Activated naive CD4-positive, alpha-beta T cell treated with anti-CD3 and anti-CD28 coated beads, Interleukin-2, amount 10 ng/mL, durations not matched to agents 7 days and 5 days (primary cell): ENCODE measurements at regions not wholly inside any gene's neighbourhood (a gene's known extent, or its start where the extent isn't known, plus 50 kb on each side); places are given as distances from the start of the nearest gene placed in this dataset.

Experiments used
- CTCF ChIA-PET: fragments of 350-600 bp; sonication (Branson Sonifier 250); formaldehyde crosslinking; loops from one replicate; lab custom pipeline; 2021; ENCODE audit warnings: antibody characterized with exemption; lab: Charles Lee
- DNase-seq: peaks from one replicate; pipeline ENCODE4 v3.0.0-alpha.2; 2020
- H3K27ac Mint-ChIP-seq: one replicate; pipeline ENCODE4 v1.8.0; 2021; ENCODE audit warnings: mild to moderate bottlenecking, moderate library complexity, mixed read lengths
- H3K27me3 Mint-ChIP-seq: one replicate; pipeline ENCODE4 v1.8.0; 2021; ENCODE audit warnings: mild to moderate bottlenecking, mixed read lengths
- H3K36me3 Mint-ChIP-seq: one replicate; pipeline ENCODE4 v1.8.0; 2021; ENCODE audit warnings: mixed read lengths
- H3K4me1 Mint-ChIP-seq: one replicate; pipeline ENCODE4 v1.8.0; 2021; ENCODE audit warnings: mixed read lengths
- H3K4me3 Mint-ChIP-seq: one replicate; pipeline ENCODE4 v1.8.0; 2021; ENCODE audit warnings: mild to moderate bottlenecking, moderate library complexity, mixed read lengths
- H3K9me3 Mint-ChIP-seq: one replicate; pipeline ENCODE4 v1.8.0; 2021; ENCODE audit warnings: mixed read lengths

GRCh38 chr18:53689886-53690285 is 534.6 kb downstream of the MBD2 start:
- CTCF ChIA-PET: no interaction called here
- Mint-ChIP-seq H3K27ac (no peak overlapping the region), H3K9me3 (peaks cover 4% of the 10 kb centered on the region), H3K4me3 (no peak overlapping the region), H3K27me3 (no peaks in the 10 kb centered on the region), H3K4me1 (no peaks in the 10 kb centered on the region), H3K36me3 (no peaks in the 10 kb centered on the region)
- no peak for DNase-seq

- no peaks in the 10 kb centered on the region for H3K4me1 Mint-ChIP-seq
- CTCF ChIA-PET: no interaction called here
- no peaks in the 10 kb centered on the region for H3K36me3 Mint-ChIP-seq
These were observed 537.5 kb downstream of the MBD2 start for GRCh38 chr18:53686965-53687364.

GRCh38 chr18:53682796-53683195 is 541.7 kb downstream of the MBD2 start:
- H3K4me1 Mint-ChIP-seq: no peaks in the 10 kb centered on the region
- H3K36me3 Mint-ChIP-seq: no peaks in the 10 kb centered on the region
- CTCF ChIA-PET: interaction anchor here (0.7 kb wide), 1 partner anchor 292 kb away, joined by 3 read pairs; no protein-coding TSS in a partner anchor
- no peak overlapping the region for H3K27ac Mint-ChIP-seq
- peaks cover 2% of the 10 kb centered on the region for H3K9me3 Mint-ChIP-seq
- DNase-seq: no peak
- no peaks in the 10 kb centered on the region for H3K27me3 Mint-ChIP-seq
- no peak overlapping the region for H3K4me3 Mint-ChIP-seq

More at GRCh38 chr18:53686965-53687364, 537.5 kb downstream of the MBD2 start:
- Mint-ChIP-seq H3K4me3 (no peak overlapping the region), H3K9me3 (peaks cover 4% of the 10 kb centered on the region), H3K27me3 (no peaks in the 10 kb centered on the region), H3K27ac (no peak overlapping the region)
- DNase-seq: no peak

- Mint-ChIP-seq H3K9me3 (no peaks in the 10 kb centered on the region), H3K36me3 (no peaks in the 10 kb centered on the region), H3K27ac (no peak overlapping the region), H3K4me3 (no peak overlapping the region), H3K4me1 (no peaks in the 10 kb centered on the region), H3K27me3 (no peaks in the 10 kb centered on the region)
- CTCF ChIA-PET: no interaction called here
- no peak for DNase-seq
These were observed 547.0 kb downstream of the MBD2 start for GRCh38 chr18:53677480-53677879.

GRCh38 chr18:53665701-53666100 is 558.8 kb downstream of the MBD2 start:
- Mint-ChIP-seq H3K4me1 (no peaks in the 10 kb centered on the region), H3K36me3 (no peaks in the 10 kb centered on the region), H3K4me3 (no peak overlapping the region), H3K27me3 (no peaks in the 10 kb centered on the region), H3K27ac (no peak overlapping the region), H3K9me3 (peaks cover 13% of the 10 kb centered on the region)
- CTCF ChIA-PET: no interaction called here
- DNase-seq: no peak

- Mint-ChIP-seq H3K36me3 (no peaks in the 10 kb centered on the region), H3K27me3 (no peaks in the 10 kb centered on the region), H3K4me1 (no peaks in the 10 kb centered on the region), H3K27ac (no peak overlapping the region), H3K9me3 (peaks cover 14% of the 10 kb centered on the region), H3K4me3 (no peak overlapping the region)
- no peak for DNase-seq
- CTCF ChIA-PET: no interaction called here
These were observed 559.9 kb downstream of the MBD2 start for GRCh38 chr18:53664575-53664974.

GRCh38 chr18:53660306-53660705 is 564.2 kb downstream of the MBD2 start:
- H3K4me3 Mint-ChIP-seq: no peak overlapping the region
- CTCF ChIA-PET: no interaction called here
- H3K27ac Mint-ChIP-seq: no peak overlapping the region
- DNase-seq: no peak
- no peaks in the 10 kb centered on the region for H3K4me1 Mint-ChIP-seq
- H3K27me3 Mint-ChIP-seq: no peaks in the 10 kb centered on the region
- peaks cover 18% of the 10 kb centered on the region for H3K9me3 Mint-ChIP-seq
- H3K36me3 Mint-ChIP-seq: no peaks in the 10 kb centered on the region

- Mint-ChIP-seq H3K27me3 (no peaks in the 10 kb centered on the region), H3K27ac (no peak overlapping the region), H3K36me3 (no peaks in the 10 kb centered on the region), H3K9me3 (peaks cover 12% of the 10 kb centered on the region), H3K4me1 (no peaks in the 10 kb centered on the region), H3K4me3 (no peak overlapping the region)
- CTCF ChIA-PET: no interaction called here
- DNase-seq: no peak
These were observed 567.2 kb downstream of the MBD2 start for GRCh38 chr18:53657257-53657656.

- Mint-ChIP-seq H3K27ac (no peak overlapping the region), H3K9me3 (peaks cover 5% of the 10 kb centered on the region), H3K27me3 (no peaks in the 10 kb centered on the region), H3K36me3 (no peaks in the 10 kb centered on the region), H3K4me3 (no peak overlapping the region), H3K4me1 (no peaks in the 10 kb centered on the region)
- CTCF ChIA-PET: no interaction called here
- DNase-seq: no peak
These were observed 574.8 kb downstream of the MBD2 start for GRCh38 chr18:53649621-53650020.

- no peak overlapping the region for H3K4me3 Mint-ChIP-seq
- peaks cover 9% of the 10 kb centered on the region for H3K9me3 Mint-ChIP-seq
- no peaks in the 10 kb centered on the region for H3K27me3 Mint-ChIP-seq
- H3K27ac Mint-ChIP-seq: no peak overlapping the region
- no peaks in the 10 kb centered on the region for H3K4me1 Mint-ChIP-seq
- CTCF ChIA-PET: no interaction called here
- H3K36me3 Mint-ChIP-seq: no peaks in the 10 kb centered on the region
- DNase-seq: no peak
These were observed 579.5 kb downstream of the MBD2 start for GRCh38 chr18:53644799-53645471.

- Mint-ChIP-seq H3K36me3 (no peaks in the 10 kb centered on the region), H3K27ac (no peak overlapping the region), H3K9me3 (peaks cover 18% of the 10 kb centered on the region), H3K27me3 (no peaks in the 10 kb centered on the region), H3K4me3 (no peak overlapping the region), H3K4me1 (no peaks in the 10 kb centered on the region)
- no peak for DNase-seq
- CTCF ChIA-PET: no interaction called here
These were observed 584.8 kb downstream of the MBD2 start for GRCh38 chr18:53639687-53640086.

GRCh38 chr18:53629337-53629736 is 595.1 kb downstream of the MBD2 start:
- no peaks in the 10 kb centered on the region for H3K4me1 Mint-ChIP-seq
- CTCF ChIA-PET: no interaction called here
- H3K27ac Mint-ChIP-seq: no peak overlapping the region
- no peak overlapping the region for H3K4me3 Mint-ChIP-seq
- no peaks in the 10 kb centered on the region for H3K27me3 Mint-ChIP-seq
- H3K36me3 Mint-ChIP-seq: no peaks in the 10 kb centered on the region
- DNase-seq: no peak
- peaks cover 23% of the 10 kb centered on the region for H3K9me3 Mint-ChIP-seq

- no peaks in the 10 kb centered on the region for H3K27me3 Mint-ChIP-seq
- CTCF ChIA-PET: no interaction called here
- peaks cover 5% of the 10 kb centered on the region for H3K9me3 Mint-ChIP-seq
These were observed 598.4 kb downstream of the MBD2 start for GRCh38 chr18:53625997-53626599.

GRCh38 chr18:53610957-53611356 is 613.5 kb downstream of the MBD2 start:
- no peaks in the 10 kb centered on the region for H3K36me3 Mint-ChIP-seq
- no peaks in the 10 kb centered on the region for H3K4me1 Mint-ChIP-seq
- H3K27ac Mint-ChIP-seq: no peak overlapping the region
- CTCF ChIA-PET: interaction anchor here (0.6 kb wide), 1 partner anchor 11 kb away, joined by 3 read pairs; no protein-coding TSS in a partner anchor
- no peak for DNase-seq
- no peak overlapping the region for H3K4me3 Mint-ChIP-seq
- H3K27me3 Mint-ChIP-seq: no peaks in the 10 kb centered on the region
- no peaks in the 10 kb centered on the region for H3K9me3 Mint-ChIP-seq

More at GRCh38 chr18:53625997-53626599, 598.4 kb downstream of the MBD2 start:
- Mint-ChIP-seq H3K4me3 (no peak overlapping the region), H3K36me3 (no peaks in the 10 kb centered on the region), H3K27ac (no peak overlapping the region), H3K4me1 (no peaks in the 10 kb centered on the region)
- DNase-seq: no peak

GRCh38 chr18:53606792-53607191 is 617.7 kb downstream of the MBD2 start:
- Mint-ChIP-seq H3K9me3 (peaks cover 2% of the 10 kb centered on the region), H3K27ac (no peak overlapping the region), H3K27me3 (no peaks in the 10 kb centered on the region)

More at GRCh38 chr18:53606792-53607191, 617.7 kb downstream of the MBD2 start:
- CTCF ChIA-PET: no interaction called here
- Mint-ChIP-seq H3K4me3 (no peak overlapping the region), H3K4me1 (no peaks in the 10 kb centered on the region), H3K36me3 (no peaks in the 10 kb centered on the region)
- no peak for DNase-seq
